Keratinocyte (primary cell): ENCODE measurements at regions not wholly inside any gene's neighbourhood (a gene's known extent, or its start where the extent isn't known, plus 50 kb on each side); places are given as distances from the start of the nearest gene placed in this dataset.
"Not testable (repeated sequence)": the region's sequence is repeated elsewhere in the genome, so short reads cannot be mapped to it uniquely, and the experiment has no call there.

ENCODE experiments used
- CTCF ChIP-seq, 3 experiments: IDR thresholded peaks in 1 of 3; conservative IDR thresholded peaks in 1 of 3; optimal IDR thresholded peaks in 1 of 3; 2 replicates in 2 of 3; 3 replicates in 1 of 3; pipeline versions ENCODE3 to v1.5.1; 2011; ENCODE audit warnings: low read length in 3 of 3, mild to moderate bottlenecking in 3 of 3, moderate library complexity in 2 of 3, control low read depth in 1 of 3, inconsistent platforms in 1 of 3; ENCODE audit not compliant: insufficient read depth in 2 of 3; ENCODE audit errors: extremely low read depth in 1 of 3
- EZH2 ChIP-seq: IDR thresholded peaks from one replicate; pipeline ENCODE4 v1.6.1; 2012; ENCODE audit warnings: inconsistent platforms, mild to moderate bottlenecking, low read length, moderate library complexity

GRCh38 chr12:9473638-9474037 lies 134.1 kb downstream of the KLRB1 start:
- TF ChIP-seq CTCF (optimal IDR thresholded peaks at IDR 0.05 in 1 of 3, IDR thresholded peaks at IDR 0.05 in 1 of 3, conservative IDR thresholded peaks at IDR 0.05 in 1 of 3; ENCODE audit: extremely low read depth in 1 of 3, insufficient read depth in 2 of 3, low read length in 3 of 3); EZH2: not testable (repeated sequence)
